HT1080 (cell line): ENCODE measurements at regions not wholly inside any gene's neighbourhood (a gene's known extent, or its start where the extent isn't known, plus 50 kb on each side); places are given as distances from the start of the nearest gene placed in this dataset.

Experiments
- DNase-seq: peaks from one replicate; pipeline ENCODE4 v3.0.0-alpha.2; 2015; ENCODE audit warnings: low read depth

- no peak for DNase-seq
Measured at GRCh38 chr16:86104537-86105048, 205.6 kb downstream of the IRF8 start.

- DNase-seq = no peak
Measured at GRCh38 chr16:86107215-86107825, 208.4 kb downstream of the IRF8 start.

- no peak for DNase-seq
Measured at GRCh38 chr16:86108062-86108461, 209.1 kb downstream of the IRF8 start.

GRCh38 chr16:86110134-86110533 is 211.2 kb downstream of the IRF8 start:
- DNase-seq = no peak

- DNase-seq = no peak
Measured at GRCh38 chr16:86110726-86111125, 211.8 kb downstream of the IRF8 start.

GRCh38 chr16:86112178-86112577 is 213.2 kb downstream of the IRF8 start:
- no peak for DNase-seq

- no peak for DNase-seq
Measured at GRCh38 chr16:86117235-86117634, 218.3 kb downstream of the IRF8 start.

- no peak for DNase-seq
Measured at GRCh38 chr16:86117756-86118155, 218.8 kb downstream of the IRF8 start.

GRCh38 chr16:86118467-86119307 is 219.7 kb downstream of the IRF8 start:
- DNase-seq = no peak

GRCh38 chr16:86120201-86121192 is 221.5 kb downstream of the IRF8 start:
- no peak for DNase-seq

GRCh38 chr16:86121374-86122010 is 222.5 kb downstream of the IRF8 start:
- DNase-seq = no peak

GRCh38 chr16:86122681-86123342 is 223.8 kb downstream of the IRF8 start:
- no peak for DNase-seq

- no peak for DNase-seq
Measured at GRCh38 chr16:86124321-86124720, 225.4 kb downstream of the IRF8 start.

GRCh38 chr16:86126891-86127290 is 227.9 kb downstream of the IRF8 start:
- no peak for DNase-seq

- no peak for DNase-seq
Measured at GRCh38 chr16:86127366-86127765, 228.4 kb downstream of the IRF8 start.

- DNase-seq = no peak
Measured at GRCh38 chr16:86128246-86128645, 229.3 kb downstream of the IRF8 start.

GRCh38 chr16:86129541-86129940 is 230.6 kb downstream of the IRF8 start:
- DNase-seq = no peak

- DNase-seq = no peak
Measured at GRCh38 chr16:86133377-86133776, 234.4 kb downstream of the IRF8 start.

GRCh38 chr16:86133847-86134375 is 234.9 kb downstream of the IRF8 start:
- no peak for DNase-seq

- DNase-seq = no peak
Measured at GRCh38 chr16:86134802-86135461, 236.0 kb downstream of the IRF8 start.
